Smooth muscle cell (in vitro differentiated cells): ENCODE measurements at regions not wholly inside any gene's neighbourhood (a gene's known extent, or its start where the extent isn't known, plus 50 kb on each side); places are given as distances from the start of the nearest gene placed in this dataset.

Experiments used
- DNase-seq: peaks from one replicate; lab custom pipeline; 2025; ENCODE audit not compliant: unreplicated experiment; lab: John Stamatoyannopoulos, UW
- H2AFZ ChIP-seq: fragments of 200-600 bp; sonication (generic); 2 replicates; pipeline ENCODE4 v1.6.0; 2016; ENCODE audit warnings: antibody characterized with exemption, low read depth, mild to moderate bottlenecking
- H3F3A ChIP-seq: fragments of 200-600 bp; sonication (generic); 2 replicates; pipeline ENCODE4 v1.6.0; 2017; ENCODE audit warnings: antibody characterized with exemption, low read depth
- H3K27ac ChIP-seq: fragments of 200-600 bp; sonication (generic); 2 replicates; pipeline ENCODE4 v1.5.1; 2016; ENCODE audit warnings: low read depth, mild to moderate bottlenecking
- H3K27me3 ChIP-seq: fragments of 200-600 bp; sonication (generic); 2 replicates; pipeline ENCODE4 v1.6.1; 2016; ENCODE audit warnings: low read depth, mild to moderate bottlenecking
- H3K36me3 ChIP-seq: fragments of 200-600 bp; sonication (generic); 2 replicates; pipeline ENCODE4 v1.5.1; 2016; ENCODE audit warnings: low read depth
- H3K4me1 ChIP-seq: fragments of 200-600 bp; sonication (generic); 2 replicates; pipeline ENCODE4 v1.5.1; 2016; ENCODE audit warnings: low read depth
- H3K4me2 ChIP-seq: fragments of 200-600 bp; sonication (generic); 2 replicates; pipeline ENCODE4 v1.6.0; 2016; ENCODE audit warnings: mild to moderate bottlenecking
- H3K4me3 ChIP-seq: fragments of 200-600 bp; sonication (generic); 2 replicates; pipeline ENCODE4 v1.5.1; 2016; ENCODE audit warnings: mild to moderate bottlenecking
- H3K79me2 ChIP-seq: fragments of 200-600 bp; sonication (generic); 2 replicates; pipeline ENCODE4 v1.6.0; 2016; ENCODE audit warnings: low read depth, mild to moderate bottlenecking
- H3K9ac ChIP-seq: fragments of 200-600 bp; sonication (generic); 2 replicates; pipeline ENCODE4 v1.6.0; 2016; ENCODE audit warnings: low read depth
- H3K9me3 ChIP-seq: fragments of 200-600 bp; sonication (generic); replicated peaks from 2 replicates; pipeline ENCODE4 v1.5.1; 2016; ENCODE audit warnings: low read depth
- H4K20me1 ChIP-seq: fragments of 200-600 bp; sonication (generic); 2 replicates; pipeline ENCODE4 v1.6.0; 2016; ENCODE audit warnings: low read depth
- WGBS: methylation state at CpG from one replicate; pipeline ENCODE4 v1.1.7; 2016; ENCODE audit warnings: low lambda C conversion rate; 5-methylcytosine and 5-hydroxymethylcytosine counted together
- TF ChIP-seq, protein P1 (sequence below): fragments of 200-600 bp; sonication (generic); IDR thresholded peaks from 2 replicates; pipeline ENCODE4 v1.5.1; 2017; ENCODE audit warnings: borderline replicate concordance, mild to moderate bottlenecking, antibody characterized with exemption; ENCODE audit not compliant: insufficient read depth, poor library complexity, severe bottlenecking

DNA sequence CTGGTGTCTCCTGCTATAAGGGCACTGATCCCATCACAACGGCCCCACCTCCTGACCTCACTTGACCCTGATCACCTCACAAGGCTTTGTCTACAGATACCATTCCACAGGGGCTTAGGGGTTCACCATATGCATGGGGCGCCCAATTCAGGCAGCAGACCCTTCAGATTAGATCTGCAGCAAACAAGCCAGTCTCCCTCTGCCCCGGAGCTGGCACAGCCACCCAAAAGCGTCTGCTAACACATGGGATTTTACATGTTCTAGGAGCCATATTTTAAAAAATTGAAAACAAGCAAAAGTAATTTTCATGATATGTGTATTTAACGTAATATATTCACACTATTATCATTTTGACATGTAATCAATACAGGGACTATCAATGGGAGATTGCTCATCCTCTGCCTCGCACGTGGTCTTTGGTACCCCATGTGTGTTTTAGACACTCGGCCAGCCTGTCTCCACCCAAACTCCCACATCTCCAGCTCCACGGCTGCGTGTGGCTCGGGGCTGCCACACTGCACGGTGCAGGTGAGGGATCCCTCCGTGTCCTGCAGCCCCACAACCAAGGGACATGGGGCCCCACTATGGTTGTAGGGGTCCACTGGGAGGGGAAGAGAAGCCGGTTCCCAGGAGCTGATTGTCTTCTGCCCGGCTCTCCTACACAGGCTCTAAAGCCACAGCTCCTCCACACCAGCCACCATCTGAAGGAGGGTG lies 107.6 kb downstream of the RBFOX3 start:
- H3K4me2 ChIP-seq: no peak overlapping the region
- H3K79me2 ChIP-seq: no peaks in the 10 kb centered on the region
- peaks cover 7% of the 10 kb centered on the region for H3K4me1 ChIP-seq
- no peak overlapping the region for H2AFZ ChIP-seq
- no peaks in the 10 kb centered on the region for H3K36me3 ChIP-seq
- DNase-seq: no peak
- H3K9ac ChIP-seq: no peak overlapping the region
- H3F3A ChIP-seq: no peaks in the 10 kb centered on the region
- H4K20me1 ChIP-seq: no peaks in the 10 kb centered on the region
- TF ChIP-seq, protein P1, sequence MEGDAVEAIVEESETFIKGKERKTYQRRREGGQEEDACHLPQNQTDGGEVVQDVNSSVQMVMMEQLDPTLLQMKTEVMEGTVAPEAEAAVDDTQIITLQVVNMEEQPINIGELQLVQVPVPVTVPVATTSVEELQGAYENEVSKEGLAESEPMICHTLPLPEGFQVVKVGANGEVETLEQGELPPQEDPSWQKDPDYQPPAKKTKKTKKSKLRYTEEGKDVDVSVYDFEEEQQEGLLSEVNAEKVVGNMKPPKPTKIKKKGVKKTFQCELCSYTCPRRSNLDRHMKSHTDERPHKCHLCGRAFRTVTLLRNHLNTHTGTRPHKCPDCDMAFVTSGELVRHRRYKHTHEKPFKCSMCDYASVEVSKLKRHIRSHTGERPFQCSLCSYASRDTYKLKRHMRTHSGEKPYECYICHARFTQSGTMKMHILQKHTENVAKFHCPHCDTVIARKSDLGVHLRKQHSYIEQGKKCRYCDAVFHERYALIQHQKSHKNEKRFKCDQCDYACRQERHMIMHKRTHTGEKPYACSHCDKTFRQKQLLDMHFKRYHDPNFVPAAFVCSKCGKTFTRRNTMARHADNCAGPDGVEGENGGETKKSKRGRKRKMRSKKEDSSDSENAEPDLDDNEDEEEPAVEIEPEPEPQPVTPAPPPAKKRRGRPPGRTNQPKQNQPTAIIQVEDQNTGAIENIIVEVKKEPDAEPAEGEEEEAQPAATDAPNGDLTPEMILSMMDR: no peak
- H3K27ac ChIP-seq: no peak overlapping the region
- 93% methylated on average over 15 of the region's 15 CpGs for WGBS
- H3K9me3 ChIP-seq: no peaks in the 10 kb centered on the region
- no peak overlapping the region for H3K4me3 ChIP-seq
- H3K27me3 ChIP-seq: no peaks in the 10 kb centered on the region

DNA sequence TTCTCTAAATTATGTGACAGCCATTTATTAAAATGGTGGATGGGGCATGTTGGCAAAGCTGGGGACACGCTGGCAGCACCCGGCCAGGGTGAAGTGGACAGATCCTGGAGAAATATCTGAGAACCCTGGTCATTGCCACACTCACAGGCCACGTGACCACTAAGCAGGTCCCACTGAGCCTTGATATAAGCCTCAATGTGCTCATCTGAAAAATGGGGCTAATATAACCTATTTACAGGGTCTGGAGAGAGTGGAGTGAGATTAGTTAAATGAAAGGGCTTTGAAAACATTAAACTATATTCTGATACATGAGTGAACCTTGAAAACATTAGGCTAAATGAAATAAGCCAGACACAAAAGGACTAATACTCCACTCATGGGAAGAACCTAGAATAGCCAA lies 108.9 kb downstream of the RBFOX3 start:
- no peak overlapping the region for H3K4me3 ChIP-seq
- no peaks in the 10 kb centered on the region for H3F3A ChIP-seq
- H4K20me1 ChIP-seq: no peaks in the 10 kb centered on the region
- no peak overlapping the region for H3K9ac ChIP-seq
- no peaks in the 10 kb centered on the region for H3K36me3 ChIP-seq
- peaks cover 7% of the 10 kb centered on the region for H3K4me1 ChIP-seq
- no peaks in the 10 kb centered on the region for H3K27me3 ChIP-seq
- no peaks in the 10 kb centered on the region for H3K9me3 ChIP-seq
- H3K4me2 ChIP-seq: no peak overlapping the region
- TF ChIP-seq, protein P1: no peak
- no peak overlapping the region for H2AFZ ChIP-seq
- H3K27ac ChIP-seq: no peak overlapping the region
- H3K79me2 ChIP-seq: no peaks in the 10 kb centered on the region
- 65% methylated on average over 3 of the region's 3 CpGs for WGBS
- DNase-seq: no peak

DNA sequence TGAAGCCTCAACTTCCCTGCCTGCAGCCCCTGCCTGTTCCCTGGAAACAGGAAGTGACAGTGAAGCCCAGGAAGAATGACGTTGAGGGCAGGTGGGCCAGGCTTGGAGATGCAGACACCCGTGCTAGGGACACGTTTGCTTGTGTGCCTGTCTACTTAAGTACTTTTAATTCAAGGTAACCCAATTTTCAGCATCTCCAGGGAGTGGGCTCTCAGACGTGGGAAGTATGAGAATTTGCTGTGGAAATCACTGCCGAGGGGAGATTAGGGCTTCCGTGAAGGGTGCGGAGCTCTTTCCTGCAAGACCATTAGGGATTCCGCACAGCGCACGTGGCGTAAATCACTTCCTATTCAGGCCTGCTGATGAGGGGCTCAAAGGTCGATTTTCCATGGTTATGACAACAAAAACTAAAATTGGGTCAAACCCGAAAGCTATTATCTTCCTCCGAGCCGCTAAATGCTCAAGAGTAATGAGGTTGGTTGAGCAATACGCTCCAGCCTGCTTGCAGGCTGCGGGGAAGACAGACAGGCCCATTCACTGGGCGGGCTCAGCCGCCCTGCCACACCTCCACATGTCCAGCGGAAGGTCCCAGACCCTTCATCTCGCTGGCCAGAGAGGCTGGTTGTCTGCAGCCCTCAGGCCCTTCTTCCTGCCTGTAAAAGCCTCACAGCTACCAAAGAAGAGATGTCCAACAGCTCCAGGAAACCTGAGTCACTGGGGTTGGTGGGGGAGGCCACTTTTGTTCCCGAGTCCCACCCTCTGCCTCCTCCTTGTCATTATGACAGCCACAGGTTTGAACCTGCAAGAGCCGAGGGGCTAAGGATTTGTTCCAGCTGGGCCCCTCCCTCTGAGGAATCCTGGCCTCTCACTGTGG lies 109.9 kb downstream of the RBFOX3 start:
- Histone ChIP-seq H3K79me2 (no peaks in the 10 kb centered on the region), H3K4me2 (no peak overlapping the region), H3K9me3 (no peaks in the 10 kb centered on the region), H3K4me1 (peaks cover 7% of the 10 kb centered on the region), H3K36me3 (no peaks in the 10 kb centered on the region), H2AFZ (no peak overlapping the region), H4K20me1 (no peaks in the 10 kb centered on the region), H3F3A (no peaks in the 10 kb centered on the region), H3K9ac (no peak overlapping the region), H3K27me3 (no peaks in the 10 kb centered on the region), H3K4me3 (no peak overlapping the region), H3K27ac (no peak overlapping the region)
- TF ChIP-seq, protein P1: no peak
- 70% methylated on average over 23 of the region's 23 CpGs for WGBS
- DNase-seq: no peak

DNA sequence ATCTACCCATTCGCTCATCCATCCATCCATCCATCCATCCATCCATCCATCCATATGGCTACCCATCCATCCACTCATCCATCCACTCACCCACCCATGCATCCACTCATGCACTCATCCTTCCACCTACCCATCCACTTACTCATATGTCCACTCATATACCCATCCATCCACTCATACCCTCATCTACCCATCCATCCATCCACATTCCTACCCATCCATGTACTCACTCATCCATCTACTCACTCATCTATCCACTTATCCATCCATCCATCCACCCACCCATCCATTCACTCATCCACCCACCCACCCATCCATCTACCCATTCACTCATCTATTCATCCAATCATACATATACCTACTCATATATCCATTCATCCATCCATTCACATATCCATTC lies 112.0 kb downstream of the RBFOX3 start:
- no peak for DNase-seq
- Histone ChIP-seq H2AFZ (no peak overlapping the region), H3F3A (no peaks in the 10 kb centered on the region), H3K4me1 (peaks cover 7% of the 10 kb centered on the region), H3K79me2 (no peaks in the 10 kb centered on the region), H3K36me3 (no peaks in the 10 kb centered on the region), H3K4me3 (no peak overlapping the region), H3K27me3 (no peaks in the 10 kb centered on the region), H3K9ac (no peak overlapping the region), H4K20me1 (no peaks in the 10 kb centered on the region), H3K4me2 (no peak overlapping the region), H3K27ac (no peak overlapping the region), H3K9me3 (no peaks in the 10 kb centered on the region)
- WGBS: 0% methylated on average over 1 of the region's 1 CpG
- TF ChIP-seq, protein P1: no peak
